ENCODE measurements at regions not wholly inside any gene's neighbourhood (a gene's known extent, or its start where the extent isn't known, plus 50 kb on each side); places are given as distances from the start of the nearest gene placed in this dataset.
"Not testable (repeated sequence)": the region's sequence is repeated elsewhere in the genome, so short reads cannot be mapped to it uniquely, and the experiment has no call there.

- no peak for DNase-seq (ENCODE audit: low read depth)
Measured at GRCh38 chr5:117424559-117424958, 849.9 kb upstream of the SEMA6A start.

GRCh38 chr5:117417501-117417900 lies 842.9 kb upstream of the SEMA6A start:
- no peak for DNase-seq (ENCODE audit: low read depth)

- no peak for DNase-seq (ENCODE audit: low read depth)
Measured at GRCh38 chr5:117414926-117415325, 840.3 kb upstream of the SEMA6A start.

GRCh38 chr5:117411701-117412100 lies 837.1 kb upstream of the SEMA6A start:
- no peak for DNase-seq (ENCODE audit: low read depth)

- no peak for DNase-seq (ENCODE audit: low read depth)
Measured at GRCh38 chr5:117405197-117405596, 830.6 kb upstream of the SEMA6A start.

- DNase-seq (ENCODE audit: low read depth): no peak
Measured at GRCh38 chr5:117394506-117395157, 820.0 kb upstream of the SEMA6A start.

- no peak for DNase-seq (ENCODE audit: low read depth)
Measured at GRCh38 chr5:117393125-117393524, 818.5 kb upstream of the SEMA6A start.

GRCh38 chr5:117380316-117380715 lies 805.7 kb upstream of the SEMA6A start:
- DNase-seq (ENCODE audit: low read depth): no peak

- no peak for DNase-seq (ENCODE audit: low read depth)
Measured at GRCh38 chr5:117379521-117379920, 804.9 kb upstream of the SEMA6A start.

- DNase-seq (ENCODE audit: low read depth): no peak
Measured at GRCh38 chr5:117376748-117377147, 802.1 kb upstream of the SEMA6A start.

GRCh38 chr5:117359895-117360294 lies 785.3 kb upstream of the SEMA6A start:
- DNase-seq (ENCODE audit: low read depth): no peak

- DNase-seq (ENCODE audit: low read depth): no peak
Measured at GRCh38 chr5:117357886-117358285, 783.3 kb upstream of the SEMA6A start.

- no peak for DNase-seq (ENCODE audit: low read depth)
Measured at GRCh38 chr5:117347280-117347679, 772.7 kb upstream of the SEMA6A start.

GRCh38 chr5:117343726-117344125 lies 769.1 kb upstream of the SEMA6A start:
- not testable (repeated sequence) for DNase-seq (ENCODE audit: low read depth)

GRCh38 chr5:117337064-117337749 lies 762.6 kb upstream of the SEMA6A start:
- no peak for DNase-seq (ENCODE audit: low read depth)

GRCh38 chr5:117336208-117336607 lies 761.6 kb upstream of the SEMA6A start:
- no peak for DNase-seq (ENCODE audit: low read depth)

- DNase-seq (ENCODE audit: low read depth): no peak
Measured at GRCh38 chr5:117333011-117333410, 758.4 kb upstream of the SEMA6A start.

- no peak for DNase-seq (ENCODE audit: low read depth)
Measured at GRCh38 chr5:117332341-117332740, 757.7 kb upstream of the SEMA6A start.

- no peak for DNase-seq (ENCODE audit: low read depth)
Measured at GRCh38 chr5:117327511-117327910, 752.9 kb upstream of the SEMA6A start.

- DNase-seq (ENCODE audit: low read depth): no peak
Measured at GRCh38 chr5:117326997-117327396, 752.4 kb upstream of the SEMA6A start.

GRCh38 chr5:117318528-117318927 lies 743.9 kb upstream of the SEMA6A start:
- DNase-seq (ENCODE audit: low read depth): no peak

GRCh38 chr5:117315170-117315569 lies 740.5 kb upstream of the SEMA6A start:
- no peak for DNase-seq (ENCODE audit: low read depth)

- DNase-seq (ENCODE audit: low read depth): not testable (repeated sequence)
Measured at GRCh38 chr5:117304512-117305107, 730.0 kb upstream of the SEMA6A start.
